ENCODE measurements at regions not wholly inside any gene's neighbourhood (a gene's known extent, or its start where the extent isn't known, plus 50 kb on each side); places are given as distances from the start of the nearest gene placed in this dataset.

DNA sequence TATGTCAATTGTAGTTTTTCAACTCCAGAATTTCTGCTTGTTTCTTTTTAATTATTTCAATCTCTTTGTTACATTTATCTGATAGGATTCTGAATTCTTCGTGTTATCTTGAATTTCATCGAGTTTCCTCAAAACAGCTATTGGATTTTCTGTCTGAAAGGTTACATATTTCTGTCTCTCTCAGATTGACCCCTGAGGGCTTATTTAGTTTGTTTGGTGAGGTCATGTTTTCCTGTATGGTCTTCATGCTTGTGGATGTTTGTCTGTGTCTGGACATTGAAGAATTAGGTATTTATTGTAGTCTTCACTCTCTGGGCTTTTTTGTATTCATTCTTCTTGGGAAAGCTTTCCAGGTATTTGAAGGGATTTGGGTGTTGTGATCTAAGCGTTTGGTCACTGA is 85.6 kb downstream of the SNAPC1 start:
- H3K36me3 Mint-ChIP-seq (ENCODE audit: insufficient read depth): no peaks in the 10 kb centered on the region
- ATAC-seq (replicated peaks; ENCODE audit: extremely low read depth, poor library complexity, severe bottlenecking): no peak
- H3K27me3 Mint-ChIP-seq: peaks cover 22% of the 10 kb centered on the region
- no peaks in the 10 kb centered on the region for H3K4me1 Mint-ChIP-seq
- no peak overlapping the region for H3K27ac Mint-ChIP-seq (ENCODE audit: low read depth)
- no peak overlapping the region for H3K4me3 Mint-ChIP-seq
- H3K9me3 Mint-ChIP-seq: no peaks in the 10 kb centered on the region
- no peak for DNase-seq (ENCODE audit: low spot score in 2 of 2)

DNA sequence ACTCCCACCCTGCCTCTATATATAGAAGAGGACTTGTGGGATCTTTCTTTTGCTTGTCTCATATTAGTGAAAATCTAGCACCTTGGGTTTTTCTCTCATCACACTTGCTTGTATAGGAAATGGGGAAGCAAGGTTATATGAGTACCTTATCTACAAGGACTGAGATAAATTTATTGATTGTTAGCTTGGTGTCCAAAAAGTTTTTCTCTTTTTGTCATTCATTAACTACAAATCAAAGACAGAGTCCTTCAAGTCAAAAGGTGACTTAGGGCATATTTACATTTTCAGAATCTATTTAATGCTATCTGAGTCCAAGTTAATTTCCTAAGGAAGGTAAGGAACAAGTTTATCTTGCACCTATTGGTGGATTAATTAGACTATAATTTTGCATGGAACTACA is 92.7 kb downstream of the SNAPC1 start:
- H3K27ac Mint-ChIP-seq (ENCODE audit: low read depth): no peak overlapping the region
- H3K4me1 Mint-ChIP-seq: no peaks in the 10 kb centered on the region
- no peaks in the 10 kb centered on the region for H3K36me3 Mint-ChIP-seq (ENCODE audit: insufficient read depth)
- peaks cover 59% of the 10 kb centered on the region for H3K27me3 Mint-ChIP-seq
- DNase-seq (ENCODE audit: low spot score in 2 of 2) (no peak), ATAC-seq (replicated peaks; ENCODE audit: extremely low read depth, poor library complexity, severe bottlenecking) (no peak)
- H3K4me3 Mint-ChIP-seq: no peak overlapping the region
- H3K9me3 Mint-ChIP-seq: no peaks in the 10 kb centered on the region

DNA sequence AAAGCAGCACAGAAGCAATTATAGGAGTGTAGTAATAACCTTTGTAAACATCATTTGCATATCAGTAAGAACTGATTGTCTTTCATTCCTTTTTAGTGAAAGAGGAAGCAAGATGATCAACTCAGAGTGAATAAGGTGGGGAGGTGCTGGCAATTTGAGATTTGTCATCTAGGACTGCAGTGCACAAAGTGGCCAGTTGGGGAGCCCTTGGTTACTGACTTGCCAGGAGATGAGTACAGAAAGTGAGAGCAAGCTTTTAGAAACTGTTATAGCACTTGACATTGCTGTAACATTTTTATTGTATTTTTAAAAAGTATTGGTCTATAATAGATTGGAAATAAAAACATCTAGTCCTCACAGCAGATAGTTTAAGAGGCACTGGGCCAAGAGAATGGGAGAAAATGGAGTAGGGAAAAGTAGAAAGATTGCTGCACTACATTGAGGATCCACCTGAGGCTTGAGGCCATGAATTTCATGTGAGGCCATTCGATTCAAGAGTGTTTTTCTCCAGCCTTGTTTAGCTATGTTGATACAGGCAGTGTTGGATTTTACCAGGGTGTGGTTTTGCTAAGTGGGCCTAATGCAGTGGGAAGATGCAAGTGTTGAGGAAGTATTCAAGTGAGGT is 98.2 kb downstream of the SNAPC1 start:
- Mint-ChIP-seq H3K4me3 (no peak overlapping the region), H3K36me3 (ENCODE audit: insufficient read depth) (no peaks in the 10 kb centered on the region), H3K9me3 (no peaks in the 10 kb centered on the region), H3K27ac (ENCODE audit: low read depth) (no peak overlapping the region), H3K27me3 (peaks cover 27% of the 10 kb centered on the region), H3K4me1 (peaks cover 4% of the 10 kb centered on the region)
- ATAC-seq (replicated peaks; ENCODE audit: extremely low read depth, poor library complexity, severe bottlenecking) (peak; percentile 72), DNase-seq (ENCODE audit: low spot score in 2 of 2) (peak; percentile 23 to 30)

DNA sequence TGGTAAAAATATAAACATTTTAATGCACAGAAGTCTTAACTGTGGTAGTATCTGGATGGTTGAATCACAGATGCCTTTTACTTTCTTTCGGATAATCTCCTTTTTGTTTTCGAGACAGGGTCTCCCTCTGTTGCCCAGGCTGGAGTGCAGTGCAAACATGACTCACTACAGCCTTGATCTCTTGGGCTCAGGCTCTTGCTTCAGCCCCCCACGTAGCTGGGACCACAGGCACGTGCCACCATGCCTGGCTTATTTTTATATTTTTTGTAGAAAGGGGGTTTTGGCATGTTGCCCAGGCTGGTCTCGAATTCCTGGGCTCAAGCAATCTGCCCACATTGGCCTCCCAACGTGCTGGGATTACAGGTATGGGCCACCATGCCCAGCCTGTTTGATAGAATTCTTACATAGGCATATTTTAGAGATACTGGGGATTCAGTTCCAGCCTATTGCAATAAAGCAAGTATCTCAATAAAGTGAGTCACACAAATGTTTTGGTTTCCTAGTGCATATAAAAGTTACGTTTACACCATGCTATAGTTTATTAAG is 99.2 kb downstream of the SNAPC1 start:
- Mint-ChIP-seq H3K27ac (ENCODE audit: low read depth) (no peak overlapping the region), H3K4me3 (no peak overlapping the region), H3K4me1 (peaks cover 4% of the 10 kb centered on the region), H3K36me3 (ENCODE audit: insufficient read depth) (no peaks in the 10 kb centered on the region), H3K27me3 (peaks cover 17% of the 10 kb centered on the region), H3K9me3 (no peaks in the 10 kb centered on the region)
- no peak for ATAC-seq (replicated peaks; ENCODE audit: extremely low read depth, poor library complexity, severe bottlenecking)
- DNase-seq (ENCODE audit: low spot score in 2 of 2): no peak

DNA sequence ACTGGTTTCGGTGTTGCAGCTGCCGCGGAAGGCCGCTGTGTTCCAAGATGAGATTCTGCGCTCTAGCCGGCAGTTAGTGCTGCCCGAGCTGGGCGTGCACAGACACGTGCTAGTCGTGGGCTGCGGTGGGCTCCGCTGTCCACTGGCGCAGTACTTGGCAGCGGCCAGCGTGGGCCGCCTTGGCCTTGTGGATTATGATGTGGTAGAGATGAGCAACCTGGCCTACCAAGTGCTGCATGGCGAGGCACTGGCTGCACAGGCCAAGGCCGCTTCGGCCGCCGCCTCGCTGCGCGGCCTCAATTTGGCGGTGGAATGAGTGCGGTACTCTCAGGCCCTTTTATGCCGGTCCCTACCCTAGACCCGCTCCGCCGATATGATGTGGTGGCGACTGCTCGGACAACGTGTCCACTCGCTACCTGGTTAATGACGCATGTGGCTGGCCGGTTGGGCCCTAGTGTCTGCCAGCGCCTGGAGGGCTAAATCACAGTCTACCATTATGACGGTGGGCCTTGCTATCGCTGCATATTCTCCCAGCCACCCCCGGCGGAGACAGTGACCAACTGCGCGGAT is 102.2 kb downstream of the SNAPC1 start:
- Mint-ChIP-seq H3K9me3 (no peaks in the 10 kb centered on the region), H3K27ac (ENCODE audit: low read depth) (no peak overlapping the region), H3K27me3 (peaks cover 5% of the 10 kb centered on the region), H3K4me3 (no peak overlapping the region), H3K36me3 (ENCODE audit: insufficient read depth) (no peaks in the 10 kb centered on the region), H3K4me1 (peaks cover 4% of the 10 kb centered on the region)
- ATAC-seq (replicated peaks; ENCODE audit: extremely low read depth, poor library complexity, severe bottlenecking) (no peak), DNase-seq (ENCODE audit: low spot score in 2 of 2) (no peak)

DNA sequence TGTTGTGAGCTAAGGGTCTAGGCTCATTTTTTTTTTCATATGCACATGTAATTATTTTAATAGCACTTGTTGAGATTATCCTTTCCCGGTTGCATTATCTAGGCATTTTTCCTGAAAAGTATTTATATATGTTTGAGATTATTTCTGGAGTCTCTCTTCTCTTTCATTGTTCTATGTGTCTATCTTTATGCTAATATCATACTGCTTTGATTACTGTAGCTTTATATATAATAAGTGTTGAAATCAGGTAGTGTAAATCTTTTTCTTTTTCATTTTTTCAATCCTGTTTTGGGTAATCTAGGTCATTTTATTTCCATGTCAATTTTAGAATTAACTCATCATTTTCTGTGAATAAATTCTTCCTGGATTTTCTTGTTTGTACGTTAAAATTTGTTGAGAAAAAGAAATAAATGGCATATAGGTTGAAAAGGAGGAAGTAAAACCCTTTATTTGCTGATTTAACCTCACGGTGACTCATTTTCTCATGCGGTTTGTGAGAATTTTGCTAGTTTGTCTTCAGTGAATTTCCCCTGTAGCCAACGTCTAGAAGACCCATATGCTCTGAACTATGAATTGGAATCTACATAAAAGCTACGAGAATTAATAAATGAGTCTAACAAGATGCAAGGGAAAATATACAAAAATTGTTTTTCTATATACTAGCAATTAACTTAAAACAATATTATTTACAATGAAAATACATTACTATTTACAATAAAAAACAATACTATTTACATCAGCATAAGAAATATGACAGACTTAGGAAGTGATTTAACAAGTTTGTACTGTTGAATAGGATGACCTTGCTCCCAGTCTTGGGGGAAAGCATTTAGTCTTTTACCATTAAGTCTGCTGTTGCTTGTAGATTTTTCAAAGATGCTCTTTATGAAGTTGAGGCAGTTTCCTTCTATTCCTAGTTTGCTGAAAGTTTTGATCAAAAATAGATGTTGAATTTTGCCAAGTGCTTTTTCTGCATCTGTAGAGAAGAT is 105.0 kb downstream of the SNAPC1 start:
- no peaks in the 10 kb centered on the region for H3K36me3 Mint-ChIP-seq (ENCODE audit: insufficient read depth)
- ATAC-seq (replicated peaks; ENCODE audit: extremely low read depth, poor library complexity, severe bottlenecking) (no peak), DNase-seq (ENCODE audit: low spot score in 2 of 2) (no peak)
- H3K27me3 Mint-ChIP-seq: peaks cover 25% of the 10 kb centered on the region
- H3K27ac Mint-ChIP-seq (ENCODE audit: low read depth): no peak overlapping the region
- H3K9me3 Mint-ChIP-seq: peaks cover 16% of the 10 kb centered on the region
- no peak overlapping the region for H3K4me3 Mint-ChIP-seq
- H3K4me1 Mint-ChIP-seq: no peaks in the 10 kb centered on the region

DNA sequence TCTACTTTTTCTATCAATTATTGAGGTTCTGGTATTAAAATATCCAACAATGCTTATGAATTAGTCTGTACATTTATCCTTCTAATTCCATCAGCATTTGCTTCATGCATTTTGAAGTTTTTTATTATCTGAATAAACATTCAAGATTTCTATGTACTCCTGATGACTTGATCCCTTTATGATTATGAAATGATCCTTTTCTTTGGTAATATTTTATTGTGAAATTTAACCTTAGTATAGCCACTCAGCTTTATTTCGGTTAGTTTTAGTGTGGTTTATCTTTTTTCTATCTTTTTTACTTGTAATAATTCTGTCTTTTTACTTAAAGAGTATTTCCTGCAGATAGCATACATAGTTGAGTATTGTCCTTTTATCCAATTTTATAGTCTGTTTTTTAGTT is 106.6 kb downstream of the SNAPC1 start:
- no peak overlapping the region for H3K27ac Mint-ChIP-seq (ENCODE audit: low read depth)
- ATAC-seq (replicated peaks; ENCODE audit: extremely low read depth, poor library complexity, severe bottlenecking): no peak
- DNase-seq (ENCODE audit: low spot score in 2 of 2): no peak
- peaks cover 1% of the 10 kb centered on the region for H3K36me3 Mint-ChIP-seq (ENCODE audit: insufficient read depth)
- H3K4me1 Mint-ChIP-seq: no peaks in the 10 kb centered on the region
- no peak overlapping the region for H3K4me3 Mint-ChIP-seq
- H3K9me3 Mint-ChIP-seq: peaks cover 16% of the 10 kb centered on the region
- H3K27me3 Mint-ChIP-seq: peaks cover 41% of the 10 kb centered on the region

DNA sequence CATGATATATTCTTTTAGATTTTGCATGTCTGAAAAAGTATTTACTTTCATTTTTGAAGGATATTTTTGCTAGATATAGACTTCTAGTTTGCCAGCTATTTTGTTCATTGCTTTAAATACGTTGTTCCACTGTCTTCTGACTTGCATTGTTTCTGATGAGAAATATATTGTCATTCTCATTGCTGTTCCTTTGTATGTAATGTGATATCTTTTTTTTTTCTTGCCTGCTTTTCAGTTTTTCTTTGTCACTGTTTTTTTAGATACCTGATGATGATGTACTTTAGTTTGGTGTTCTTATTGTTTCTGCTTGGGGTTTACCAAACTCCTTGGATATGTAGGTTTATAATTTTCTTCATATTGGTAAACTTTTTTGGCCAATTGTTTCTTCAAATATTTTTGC is 107.9 kb downstream of the SNAPC1 start:
- H3K4me3 Mint-ChIP-seq: no peak overlapping the region
- DNase-seq (ENCODE audit: low spot score in 2 of 2) (no peak), ATAC-seq (replicated peaks; ENCODE audit: extremely low read depth, poor library complexity, severe bottlenecking) (no peak)
- no peak overlapping the region for H3K27ac Mint-ChIP-seq (ENCODE audit: low read depth)
- peaks cover 50% of the 10 kb centered on the region for H3K27me3 Mint-ChIP-seq
- peaks cover 1% of the 10 kb centered on the region for H3K36me3 Mint-ChIP-seq (ENCODE audit: insufficient read depth)
- H3K4me1 Mint-ChIP-seq: no peaks in the 10 kb centered on the region
- peaks cover 16% of the 10 kb centered on the region for H3K9me3 Mint-ChIP-seq

DNA sequence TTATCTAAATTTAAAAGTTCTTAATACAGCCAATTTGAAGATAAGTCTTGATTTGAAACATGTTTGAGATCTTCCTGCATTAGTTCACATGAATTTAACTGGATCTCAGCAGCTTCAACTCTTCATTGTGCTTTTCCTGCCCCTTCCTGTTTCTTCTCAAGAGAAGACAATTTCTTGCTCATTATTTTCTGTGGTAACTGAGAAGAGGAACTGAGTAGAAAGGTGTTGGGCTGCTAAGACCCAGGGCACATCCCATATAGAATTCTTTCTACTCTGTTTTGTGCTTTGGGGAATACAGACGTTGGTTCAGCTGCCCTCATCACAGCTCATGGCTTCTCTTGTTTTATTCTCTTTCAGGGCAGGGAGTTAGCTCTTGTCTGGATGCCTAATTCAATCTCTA is 110.2 kb downstream of the SNAPC1 start:
- Mint-ChIP-seq H3K4me1 (no peaks in the 10 kb centered on the region), H3K4me3 (no peak overlapping the region), H3K9me3 (peaks cover 16% of the 10 kb centered on the region), H3K27me3 (peaks cover 71% of the 10 kb centered on the region), H3K27ac (ENCODE audit: low read depth) (no peak overlapping the region), H3K36me3 (ENCODE audit: insufficient read depth) (peaks cover 1% of the 10 kb centered on the region)
- DNase-seq (ENCODE audit: low spot score in 2 of 2): no peak
- ATAC-seq (replicated peaks; ENCODE audit: extremely low read depth, poor library complexity, severe bottlenecking): no peak

DNA sequence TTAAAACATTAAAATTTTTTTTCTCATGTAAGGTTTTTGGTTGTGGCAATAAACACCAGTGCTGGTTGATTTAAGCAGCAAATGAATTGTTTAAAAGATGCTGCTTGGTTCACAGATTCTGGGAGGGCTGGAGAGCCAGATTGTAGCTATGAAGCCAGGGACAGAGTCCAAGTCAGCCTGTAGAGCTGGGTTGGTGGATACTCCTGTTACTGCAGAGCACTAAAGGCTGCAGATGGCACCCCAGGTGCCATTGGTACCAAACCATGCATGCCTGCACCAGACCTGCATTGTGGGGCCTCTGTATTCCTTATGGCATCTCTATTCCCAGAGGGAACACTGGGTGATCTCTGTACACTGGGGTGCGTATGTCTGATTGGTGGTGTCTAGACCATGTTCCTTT is 113.3 kb downstream of the SNAPC1 start:
- ATAC-seq (replicated peaks; ENCODE audit: extremely low read depth, poor library complexity, severe bottlenecking) (no peak), DNase-seq (ENCODE audit: low spot score in 2 of 2) (no peak)
- H3K27ac Mint-ChIP-seq (ENCODE audit: low read depth): no peak overlapping the region
- H3K4me1 Mint-ChIP-seq: no peaks in the 10 kb centered on the region
- H3K27me3 Mint-ChIP-seq: peaks cover 84% of the 10 kb centered on the region
- H3K36me3 Mint-ChIP-seq (ENCODE audit: insufficient read depth): peaks cover 1% of the 10 kb centered on the region
- H3K9me3 Mint-ChIP-seq: peaks cover 10% of the 10 kb centered on the region
- no peak overlapping the region for H3K4me3 Mint-ChIP-seq

DNA sequence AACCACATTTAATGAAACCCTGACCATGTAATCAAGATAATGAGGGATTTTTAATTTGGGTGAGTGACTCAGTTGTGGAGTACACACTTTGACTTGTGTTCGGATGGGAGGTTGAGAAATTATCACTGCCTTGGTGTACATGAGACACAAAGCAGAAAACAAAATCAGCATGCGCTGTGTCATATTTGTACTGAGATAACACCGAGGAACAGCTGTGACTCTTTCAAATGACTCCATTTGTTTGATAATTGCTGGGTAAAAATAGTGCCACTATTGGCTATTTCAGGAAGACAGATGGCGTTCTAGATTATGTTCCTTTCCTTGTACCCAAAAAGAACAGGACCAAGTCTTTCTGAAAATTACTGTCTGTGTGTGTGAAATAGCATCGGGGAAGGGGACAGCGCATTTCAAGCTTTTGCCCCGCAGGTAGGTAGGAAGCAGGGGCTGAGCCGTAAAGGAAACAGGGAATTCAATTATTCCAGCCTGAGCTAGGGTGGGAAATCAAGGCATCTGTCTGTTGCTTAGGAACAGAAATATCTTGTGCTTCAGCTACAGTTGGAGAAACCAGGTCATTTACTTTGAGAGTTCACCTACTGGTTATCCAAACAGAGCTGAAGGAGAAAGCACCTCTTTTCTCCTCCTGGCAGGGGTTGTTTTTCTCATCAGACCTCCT is 114.3 kb downstream of the SNAPC1 start:
- no peak for DNase-seq (ENCODE audit: low spot score in 2 of 2)
- ATAC-seq (replicated peaks; ENCODE audit: extremely low read depth, poor library complexity, severe bottlenecking): no peak
- peaks cover 85% of the 10 kb centered on the region for H3K27me3 Mint-ChIP-seq
- H3K9me3 Mint-ChIP-seq: no peaks in the 10 kb centered on the region
- no peaks in the 10 kb centered on the region for H3K4me1 Mint-ChIP-seq
- H3K4me3 Mint-ChIP-seq: no peak overlapping the region
- H3K36me3 Mint-ChIP-seq (ENCODE audit: insufficient read depth): peaks cover 1% of the 10 kb centered on the region
- H3K27ac Mint-ChIP-seq (ENCODE audit: low read depth): no peak overlapping the region

DNA sequence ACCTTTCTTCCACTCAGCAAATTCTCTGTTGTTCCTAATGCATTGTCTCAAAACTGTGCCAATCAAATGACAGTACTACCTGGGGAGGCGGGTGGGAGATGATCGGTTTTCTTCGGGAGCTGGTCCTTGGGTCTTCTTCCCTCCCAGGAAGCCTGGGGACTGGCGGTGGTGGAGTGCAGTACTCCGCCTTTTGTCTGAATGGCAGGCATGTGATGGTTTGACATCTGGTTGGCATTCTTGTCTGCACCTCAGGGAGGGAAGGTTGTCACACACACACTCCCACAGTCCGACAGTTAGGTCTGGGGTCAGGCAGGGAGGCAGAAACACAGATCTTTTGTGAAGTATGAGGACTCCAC is 114.8 kb downstream of the SNAPC1 start:
- H3K36me3 Mint-ChIP-seq (ENCODE audit: insufficient read depth): peaks cover 1% of the 10 kb centered on the region
- H3K27ac Mint-ChIP-seq (ENCODE audit: low read depth): no peak overlapping the region
- no peaks in the 10 kb centered on the region for H3K4me1 Mint-ChIP-seq
- ATAC-seq (replicated peaks; ENCODE audit: extremely low read depth, poor library complexity, severe bottlenecking) (no peak), DNase-seq (ENCODE audit: low spot score in 2 of 2) (no peak)
- H3K4me3 Mint-ChIP-seq: no peak overlapping the region
- H3K27me3 Mint-ChIP-seq: peaks cover 90% of the 10 kb centered on the region
- no peaks in the 10 kb centered on the region for H3K9me3 Mint-ChIP-seq

Data from central memory CD8-positive, alpha-beta T cell (primary cell).